ENCODE measurements at regions not wholly inside any gene's neighbourhood (a gene's known extent, or its start where the extent isn't known, plus 50 kb on each side); places are given as distances from the start of the nearest gene placed in this dataset.

DNA sequence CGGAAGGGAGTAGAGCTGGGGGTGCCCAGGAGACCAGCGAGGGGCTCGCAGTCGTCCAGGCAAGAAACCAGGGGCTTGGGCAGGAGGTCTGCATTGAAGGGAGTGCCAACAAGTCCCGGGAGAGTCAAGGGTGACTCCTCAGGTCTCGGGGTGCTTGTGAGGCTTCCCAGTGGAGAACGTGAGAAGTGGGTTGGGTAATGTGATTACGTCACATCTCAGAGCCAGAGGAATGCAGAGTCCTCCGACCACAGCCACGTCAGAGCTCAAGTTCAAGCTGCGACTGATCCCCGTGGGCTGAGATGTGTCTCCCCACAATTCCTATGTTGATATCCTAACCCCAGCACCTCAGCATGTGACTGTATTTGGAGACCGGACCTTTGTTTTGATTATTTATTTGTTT lies 89.7 kb upstream of the SHANK2 start:
- Histone ChIP-seq H3K27me3 (no peaks in the 10 kb centered on the region), H3K4me1 (no peaks in the 10 kb centered on the region), H3F3A (ENCODE audit: low read depth) (no peaks in the 10 kb centered on the region), H3K9me3 (ENCODE audit: low read depth) (no peaks in the 10 kb centered on the region), H4K20me1 (ENCODE audit: low read depth) (no peaks in the 10 kb centered on the region), H2AFZ (replicated peaks) (no peak overlapping the region), H3K27ac (no peak overlapping the region), H3K4me3 (no peak overlapping the region), H3K4me2 (no peak overlapping the region), H3K79me2 (ENCODE audit: low read depth) (no peaks in the 10 kb centered on the region), H3K9ac (no peak overlapping the region), H3K36me3 (no peaks in the 10 kb centered on the region)
- no peak overlapping the region for H3K27ac Mint-ChIP-seq
- no peak for DNase-seq (ENCODE audit: low spot score)
- TF ChIP-seq EZH2phosphoT487 (IDR thresholded peaks at IDR 0.05) (no peak), EZH2 (IDR thresholded peaks at IDR 0.05) (no peak)
- TF ChIP-seq, protein P1, sequence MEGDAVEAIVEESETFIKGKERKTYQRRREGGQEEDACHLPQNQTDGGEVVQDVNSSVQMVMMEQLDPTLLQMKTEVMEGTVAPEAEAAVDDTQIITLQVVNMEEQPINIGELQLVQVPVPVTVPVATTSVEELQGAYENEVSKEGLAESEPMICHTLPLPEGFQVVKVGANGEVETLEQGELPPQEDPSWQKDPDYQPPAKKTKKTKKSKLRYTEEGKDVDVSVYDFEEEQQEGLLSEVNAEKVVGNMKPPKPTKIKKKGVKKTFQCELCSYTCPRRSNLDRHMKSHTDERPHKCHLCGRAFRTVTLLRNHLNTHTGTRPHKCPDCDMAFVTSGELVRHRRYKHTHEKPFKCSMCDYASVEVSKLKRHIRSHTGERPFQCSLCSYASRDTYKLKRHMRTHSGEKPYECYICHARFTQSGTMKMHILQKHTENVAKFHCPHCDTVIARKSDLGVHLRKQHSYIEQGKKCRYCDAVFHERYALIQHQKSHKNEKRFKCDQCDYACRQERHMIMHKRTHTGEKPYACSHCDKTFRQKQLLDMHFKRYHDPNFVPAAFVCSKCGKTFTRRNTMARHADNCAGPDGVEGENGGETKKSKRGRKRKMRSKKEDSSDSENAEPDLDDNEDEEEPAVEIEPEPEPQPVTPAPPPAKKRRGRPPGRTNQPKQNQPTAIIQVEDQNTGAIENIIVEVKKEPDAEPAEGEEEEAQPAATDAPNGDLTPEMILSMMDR (IDR thresholded peaks at IDR 0.05) = no peak
- H3K4me1 Mint-ChIP-seq = peaks cover 2% of the 10 kb centered on the region
- H3K27me3 Mint-ChIP-seq (ENCODE audit: insufficient read depth, low read depth) = peaks cover 11% of the 10 kb centered on the region
- H3K36me3 Mint-ChIP-seq = no peaks in the 10 kb centered on the region
- H3K9me3 Mint-ChIP-seq = no peaks in the 10 kb centered on the region
- H3K4me3 Mint-ChIP-seq = no peak overlapping the region

DNA sequence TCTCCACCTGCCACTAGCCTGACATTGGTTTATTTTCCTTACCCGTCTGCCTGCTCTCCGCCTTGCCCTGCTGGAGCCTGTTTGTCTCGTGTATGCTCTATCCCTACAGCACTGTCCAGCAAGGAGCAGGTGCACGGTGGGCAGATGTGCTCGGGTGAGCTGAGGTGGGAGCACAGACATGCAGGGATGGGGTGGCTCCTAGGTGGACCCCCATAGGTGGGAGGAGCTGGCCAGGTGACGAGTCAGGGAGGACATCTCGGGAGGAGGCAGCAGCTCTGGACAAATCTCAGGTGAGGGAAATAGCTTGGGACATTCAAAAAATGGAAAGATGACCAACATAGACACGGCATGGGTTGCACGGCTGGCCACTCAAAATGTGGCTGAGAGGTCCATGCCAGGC lies 89.2 kb upstream of the SHANK2 start:
- Mint-ChIP-seq H3K27me3 (ENCODE audit: insufficient read depth, low read depth) (peaks cover 11% of the 10 kb centered on the region), H3K4me3 (no peak overlapping the region), H3K4me1 (peaks cover 2% of the 10 kb centered on the region), H3K9me3 (no peaks in the 10 kb centered on the region), H3K27ac (no peak overlapping the region), H3K36me3 (no peaks in the 10 kb centered on the region)
- no peak overlapping the region for H3K4me2 ChIP-seq
- no peak overlapping the region for H3K27ac ChIP-seq
- no peaks in the 10 kb centered on the region for H3K9me3 ChIP-seq (ENCODE audit: low read depth)
- H3K4me3 ChIP-seq = no peak overlapping the region
- H3F3A ChIP-seq (ENCODE audit: low read depth) = no peaks in the 10 kb centered on the region
- no peaks in the 10 kb centered on the region for H3K27me3 ChIP-seq
- H3K36me3 ChIP-seq = no peaks in the 10 kb centered on the region
- no peak overlapping the region for H2AFZ ChIP-seq (replicated peaks)
- no peak for TF ChIP-seq EZH2 (IDR thresholded peaks at IDR 0.05)
- TF ChIP-seq, protein P1 (IDR thresholded peaks at IDR 0.05) = no peak
- no peak for TF ChIP-seq EZH2phosphoT487 (IDR thresholded peaks at IDR 0.05)
- H3K79me2 ChIP-seq (ENCODE audit: low read depth) = no peaks in the 10 kb centered on the region
- H3K9ac ChIP-seq = no peak overlapping the region
- H4K20me1 ChIP-seq (ENCODE audit: low read depth) = no peaks in the 10 kb centered on the region
- no peaks in the 10 kb centered on the region for H3K4me1 ChIP-seq
- DNase-seq (ENCODE audit: low spot score) = no peak

DNA sequence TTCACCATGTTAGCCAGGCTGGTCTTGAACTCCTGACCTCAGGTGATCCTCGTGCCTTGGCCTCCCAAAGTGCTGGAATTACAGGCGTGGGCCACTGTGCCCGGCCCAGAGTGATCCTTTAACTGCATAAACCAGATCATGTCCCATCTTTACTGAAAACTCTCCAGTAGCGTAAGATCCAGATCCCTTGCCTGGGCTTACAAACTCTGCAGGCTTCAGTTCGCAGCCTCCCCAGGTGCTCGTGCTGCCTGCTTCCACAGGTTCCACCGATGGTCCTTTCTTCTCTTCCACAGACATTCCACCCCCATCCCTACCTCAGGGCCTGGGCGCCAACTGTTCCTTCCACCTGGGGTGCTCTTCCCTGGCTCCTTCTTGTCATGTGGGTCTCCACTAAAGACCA lies 88.8 kb upstream of the SHANK2 start:
- Mint-ChIP-seq H3K27me3 (ENCODE audit: insufficient read depth, low read depth) (peaks cover 11% of the 10 kb centered on the region), H3K9me3 (no peaks in the 10 kb centered on the region), H3K36me3 (no peaks in the 10 kb centered on the region), H3K4me3 (no peak overlapping the region), H3K4me1 (peaks cover 2% of the 10 kb centered on the region), H3K27ac (no peak overlapping the region)
- no peaks in the 10 kb centered on the region for H3K36me3 ChIP-seq
- no peaks in the 10 kb centered on the region for H3F3A ChIP-seq (ENCODE audit: low read depth)
- no peak overlapping the region for H3K27ac ChIP-seq
- H3K27me3 ChIP-seq = no peaks in the 10 kb centered on the region
- H3K79me2 ChIP-seq (ENCODE audit: low read depth) = no peaks in the 10 kb centered on the region
- DNase-seq (ENCODE audit: low spot score) = no peak
- no peaks in the 10 kb centered on the region for H4K20me1 ChIP-seq (ENCODE audit: low read depth)
- H3K4me2 ChIP-seq = no peak overlapping the region
- no peak overlapping the region for H2AFZ ChIP-seq (replicated peaks)
- TF ChIP-seq EZH2 (IDR thresholded peaks at IDR 0.05) (no peak), EZH2phosphoT487 (IDR thresholded peaks at IDR 0.05) (no peak)
- TF ChIP-seq, protein P1 (IDR thresholded peaks at IDR 0.05) = no peak
- no peak overlapping the region for H3K4me3 ChIP-seq
- no peaks in the 10 kb centered on the region for H3K4me1 ChIP-seq
- H3K9ac ChIP-seq = no peak overlapping the region
- no peaks in the 10 kb centered on the region for H3K9me3 ChIP-seq (ENCODE audit: low read depth)
